Upper lobe of left lung (tissue), 4 donors: ENCODE measurements at regions not wholly inside any gene's neighbourhood (a gene's known extent, or its start where the extent isn't known, plus 50 kb on each side); places are given as distances from the start of the nearest gene placed in this dataset.

Source experiments
- CTCF ChIP-seq, 6 experiments: fragments of 450-650 bp in 4 of 6; fragments of 200-600 bp in 2 of 6; sonication (generic) in 2 of 6; IDR thresholded peaks; one replicate each; pipeline ENCODE4 v1.5.1; 2016 to 2019; ENCODE audit warnings: antibody characterized with exemption in 6 of 6
- EP300 ChIP-seq, 4 donors: sonication (generic); formaldehyde crosslinking; IDR thresholded peaks; one replicate each; pipeline ENCODE4 v1.5.1; 2017; ENCODE audit warnings: antibody characterized with exemption in 4 of 4, control low read depth in 2 of 4
- POLR2A ChIP-seq, 4 donors: fragments of 450-650 bp; IDR thresholded peaks; one replicate each; pipeline ENCODE4 v1.5.1; 2016 to 2017; ENCODE audit warnings: antibody characterized with exemption in 4 of 4, mild to moderate bottlenecking in 2 of 4
- POLR2AphosphoS5 ChIP-seq, 2 donors: sonication (generic); formaldehyde crosslinking; IDR thresholded peaks; one replicate each; pipeline ENCODE4 v1.5.1; 2017; ENCODE audit warnings: antibody characterized with exemption in 2 of 2

GRCh38 chr4:183770906-183771305 is 111.8 kb downstream of the TRAPPC11 start:
- TF ChIP-seq EP300 (IDR thresholded peaks at IDR 0.05), result no peak
- no peak for TF ChIP-seq CTCF (IDR thresholded peaks at IDR 0.05)
- TF ChIP-seq POLR2A (IDR thresholded peaks at IDR 0.05), result no peak
- TF ChIP-seq POLR2AphosphoS5 (IDR thresholded peaks at IDR 0.05), result no peak
